Loucy (cell line): ENCODE measurements at regions not wholly inside any gene's neighbourhood (a gene's known extent, or its start where the extent isn't known, plus 50 kb on each side); places are given as distances from the start of the nearest gene placed in this dataset.
"Not testable (repeated sequence)": the region's sequence is repeated elsewhere in the genome, so short reads cannot be mapped to it uniquely, and the experiment has no call there.

ENCODE experiments used
- H2AFZ ChIP-seq: fragments of 200-600 bp; sonication (generic); 2 replicates; pipeline ENCODE4 v1.6.0; 2016; ENCODE audit warnings: antibody characterized with exemption, mild to moderate bottlenecking, low read length, moderate library complexity
- H3F3A ChIP-seq: fragments of 200-600 bp; 2 replicates; pipeline ENCODE4 v1.6.0; 2016; ENCODE audit warnings: antibody characterized with exemption, low read depth, mild to moderate bottlenecking
- H3K27me3 ChIP-seq: fragments of 200-600 bp; sonication (generic); 2 replicates; pipeline ENCODE4 v1.6.1; 2014; ENCODE audit warnings: low read length, mild to moderate bottlenecking; ENCODE audit not compliant: insufficient read depth, poor library complexity, severe bottlenecking
- H3K36me3 ChIP-seq: fragments of 200-600 bp; sonication (generic); 2 replicates; pipeline ENCODE4 v1.6.1; 2016; ENCODE audit warnings: low read length; ENCODE audit not compliant: insufficient read depth
- H3K4me1 ChIP-seq: fragments of 200-600 bp; sonication (generic); 2 replicates; pipeline ENCODE4 v1.5.1; 2014; ENCODE audit warnings: low read length, mild to moderate bottlenecking; ENCODE audit not compliant: insufficient read depth, poor library complexity, severe bottlenecking
- H3K4me2 ChIP-seq: fragments of 200-600 bp; sonication (generic); 2 replicates; pipeline ENCODE4 v1.6.0; 2014; ENCODE audit warnings: antibody characterized with exemption, low read length, low read depth, mild to moderate bottlenecking; ENCODE audit not compliant: poor library complexity, severe bottlenecking
- H3K4me3 ChIP-seq: fragments of 200-600 bp; sonication (generic); 2 replicates; pipeline ENCODE4 v1.5.1; 2014; ENCODE audit warnings: low read length, mild to moderate bottlenecking, mixed read lengths; ENCODE audit not compliant: poor library complexity, severe bottlenecking
- H3K79me2 ChIP-seq: fragments of 200-600 bp; sonication (generic); 2 replicates; pipeline ENCODE4 v1.6.1; 2014; ENCODE audit warnings: low read length; ENCODE audit not compliant: insufficient read depth
- H3K9ac ChIP-seq: fragments of 200-600 bp; sonication (generic); 2 replicates; pipeline ENCODE4 v1.6.0; 2014; ENCODE audit warnings: mild to moderate bottlenecking, low read depth, low read length, moderate library complexity; ENCODE audit not compliant: poor library complexity, severe bottlenecking
- H3K9me2 ChIP-seq: fragments of 200-600 bp; sonication (generic); replicated peaks from 2 replicates; pipeline ENCODE4 v1.6.1; 2016; ENCODE audit warnings: low read depth, low read length, mixed read lengths
- H3K9me3 ChIP-seq: fragments of 200-600 bp; sonication (generic); 2 replicates; pipeline ENCODE4 v1.6.1; 2014; ENCODE audit warnings: mild to moderate bottlenecking, antibody characterized with exemption, low read length, low read depth; ENCODE audit not compliant: insufficient read depth
- H4K20me1 ChIP-seq: fragments of 200-600 bp; sonication (generic); 2 replicates; pipeline ENCODE4 v1.6.0; 2014; ENCODE audit warnings: antibody characterized with exemption, low read length, mild to moderate bottlenecking; ENCODE audit not compliant: insufficient read depth, poor library complexity, severe bottlenecking
- CTCF ChIP-seq: fragments of 200-600 bp; sonication (generic); conservative IDR thresholded peaks from 2 replicates; pipeline ENCODE4 v1.5.1; 2014; ENCODE audit warnings: mild to moderate bottlenecking, antibody characterized with exemption, low read length
- EZH2phosphoT487 ChIP-seq: fragments of 200-600 bp; IDR thresholded peaks from 2 replicates; pipeline ENCODE4 v1.6.1; 2018; ENCODE audit warnings: antibody characterized with exemption, mild to moderate bottlenecking, moderate library complexity, borderline replicate concordance

GRCh38 chr18:61637319-61637718, 255.5 kb downstream of the RNF152 start:
- TF ChIP-seq EZH2phosphoT487, result no peak
- TF ChIP-seq CTCF, result peak; percentile 21; the same call in 1 of the 2 replicates
- no peaks in the 10 kb centered on the region for H3K27me3 ChIP-seq
- H3F3A ChIP-seq, result no peaks in the 10 kb centered on the region
- no peaks in the 10 kb centered on the region for H3K9me3 ChIP-seq
- no peaks in the 10 kb centered on the region for H4K20me1 ChIP-seq
- H3K4me1 ChIP-seq, result peaks cover 26% of the 10 kb centered on the region
- H3K4me3 ChIP-seq, result no peak overlapping the region
- H3K9me2 ChIP-seq, result no peaks in the 10 kb centered on the region
- no peaks in the 10 kb centered on the region for H3K36me3 ChIP-seq
- H3K9ac ChIP-seq, result no peak overlapping the region
- H2AFZ ChIP-seq, result no peak overlapping the region
- no peaks in the 10 kb centered on the region for H3K79me2 ChIP-seq
- no peak overlapping the region for H3K4me2 ChIP-seq

- no peaks in the 10 kb centered on the region for H3K9me2 ChIP-seq
- no peaks in the 10 kb centered on the region for H3K79me2 ChIP-seq
- H3K9me3 ChIP-seq, result no peaks in the 10 kb centered on the region
- no peaks in the 10 kb centered on the region for H3F3A ChIP-seq
- no peaks in the 10 kb centered on the region for H3K27me3 ChIP-seq
- H3K4me1 ChIP-seq, result peaks cover 14% of the 10 kb centered on the region
- no peak overlapping the region for H3K4me2 ChIP-seq
- no peak overlapping the region for H2AFZ ChIP-seq
- TF ChIP-seq EZH2phosphoT487 (no peak), CTCF (peak; percentile 99)
- no peaks in the 10 kb centered on the region for H3K36me3 ChIP-seq
- H3K9ac ChIP-seq, result no peak overlapping the region
- no peaks in the 10 kb centered on the region for H4K20me1 ChIP-seq
- H3K4me3 ChIP-seq, result no peak overlapping the region
These were observed 256.8 kb downstream of the RNF152 start for GRCh38 chr18:61635901-61636528.

GRCh38 chr18:61628085-61628484, 264.7 kb downstream of the RNF152 start:
- no peak overlapping the region for H3K4me2 ChIP-seq
- H3K79me2 ChIP-seq, result no peaks in the 10 kb centered on the region
- no peak overlapping the region for H3K9ac ChIP-seq
- H3K9me2 ChIP-seq, result no peaks in the 10 kb centered on the region
- no peak overlapping the region for H2AFZ ChIP-seq
- no peak overlapping the region for H3K4me3 ChIP-seq
- H3K36me3 ChIP-seq, result no peaks in the 10 kb centered on the region
- H3K9me3 ChIP-seq, result no peaks in the 10 kb centered on the region
- H4K20me1 ChIP-seq, result no peaks in the 10 kb centered on the region
- H3K27me3 ChIP-seq, result no peaks in the 10 kb centered on the region
- no peaks in the 10 kb centered on the region for H3K4me1 ChIP-seq
- H3F3A ChIP-seq, result no peaks in the 10 kb centered on the region
- no peak for TF ChIP-seq EZH2phosphoT487

GRCh38 chr18:61624631-61625030, 268.2 kb downstream of the RNF152 start:
- H4K20me1 ChIP-seq, H3K36me3 ChIP-seq, H3K4me2 ChIP-seq, H3K27me3 ChIP-seq, H3K9me2 ChIP-seq, H3F3A ChIP-seq, H3K4me3 ChIP-seq, H3K4me1 ChIP-seq, H2AFZ ChIP-seq, H3K9me3 ChIP-seq, H3K79me2 ChIP-seq, H3K9ac ChIP-seq: not testable (repeated sequence)
